ENCODE measurements at regions not wholly inside any gene's neighbourhood (a gene's known extent, or its start where the extent isn't known, plus 50 kb on each side); places are given as distances from the start of the nearest gene placed in this dataset.

DNA sequence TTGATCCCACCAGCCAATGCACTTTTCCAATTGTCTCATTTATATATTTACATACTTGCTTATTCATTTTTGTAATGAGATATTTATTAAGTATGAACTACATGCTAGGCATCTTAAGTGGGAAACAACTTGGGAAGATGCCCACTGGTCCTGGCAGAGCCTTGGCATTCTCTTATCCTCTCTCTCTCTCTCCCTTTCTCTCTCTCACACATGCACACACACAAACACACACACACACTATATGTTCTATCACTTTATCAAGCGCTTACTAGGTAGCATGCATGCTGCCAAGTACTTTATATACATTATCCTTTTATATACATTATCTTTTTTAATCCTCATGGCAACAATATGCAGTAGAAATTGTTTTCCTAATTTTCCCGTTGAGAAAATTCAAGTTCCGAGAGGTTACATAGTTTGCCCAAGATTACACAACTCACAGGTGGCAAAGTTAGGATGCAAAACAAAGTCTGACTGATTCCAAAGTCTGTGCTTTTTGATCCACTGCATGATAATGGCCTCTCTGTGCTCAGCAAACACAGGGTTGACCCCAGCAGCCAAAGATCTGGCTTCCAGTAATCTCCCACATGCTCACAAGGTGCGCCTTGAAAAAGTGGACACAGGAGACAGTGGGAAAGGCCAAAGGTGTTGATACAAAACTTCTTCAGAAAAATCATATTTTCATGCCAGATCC lies 173.1 kb upstream of the KLF3 start (continued):
- TF ChIP-seq, protein P1, sequence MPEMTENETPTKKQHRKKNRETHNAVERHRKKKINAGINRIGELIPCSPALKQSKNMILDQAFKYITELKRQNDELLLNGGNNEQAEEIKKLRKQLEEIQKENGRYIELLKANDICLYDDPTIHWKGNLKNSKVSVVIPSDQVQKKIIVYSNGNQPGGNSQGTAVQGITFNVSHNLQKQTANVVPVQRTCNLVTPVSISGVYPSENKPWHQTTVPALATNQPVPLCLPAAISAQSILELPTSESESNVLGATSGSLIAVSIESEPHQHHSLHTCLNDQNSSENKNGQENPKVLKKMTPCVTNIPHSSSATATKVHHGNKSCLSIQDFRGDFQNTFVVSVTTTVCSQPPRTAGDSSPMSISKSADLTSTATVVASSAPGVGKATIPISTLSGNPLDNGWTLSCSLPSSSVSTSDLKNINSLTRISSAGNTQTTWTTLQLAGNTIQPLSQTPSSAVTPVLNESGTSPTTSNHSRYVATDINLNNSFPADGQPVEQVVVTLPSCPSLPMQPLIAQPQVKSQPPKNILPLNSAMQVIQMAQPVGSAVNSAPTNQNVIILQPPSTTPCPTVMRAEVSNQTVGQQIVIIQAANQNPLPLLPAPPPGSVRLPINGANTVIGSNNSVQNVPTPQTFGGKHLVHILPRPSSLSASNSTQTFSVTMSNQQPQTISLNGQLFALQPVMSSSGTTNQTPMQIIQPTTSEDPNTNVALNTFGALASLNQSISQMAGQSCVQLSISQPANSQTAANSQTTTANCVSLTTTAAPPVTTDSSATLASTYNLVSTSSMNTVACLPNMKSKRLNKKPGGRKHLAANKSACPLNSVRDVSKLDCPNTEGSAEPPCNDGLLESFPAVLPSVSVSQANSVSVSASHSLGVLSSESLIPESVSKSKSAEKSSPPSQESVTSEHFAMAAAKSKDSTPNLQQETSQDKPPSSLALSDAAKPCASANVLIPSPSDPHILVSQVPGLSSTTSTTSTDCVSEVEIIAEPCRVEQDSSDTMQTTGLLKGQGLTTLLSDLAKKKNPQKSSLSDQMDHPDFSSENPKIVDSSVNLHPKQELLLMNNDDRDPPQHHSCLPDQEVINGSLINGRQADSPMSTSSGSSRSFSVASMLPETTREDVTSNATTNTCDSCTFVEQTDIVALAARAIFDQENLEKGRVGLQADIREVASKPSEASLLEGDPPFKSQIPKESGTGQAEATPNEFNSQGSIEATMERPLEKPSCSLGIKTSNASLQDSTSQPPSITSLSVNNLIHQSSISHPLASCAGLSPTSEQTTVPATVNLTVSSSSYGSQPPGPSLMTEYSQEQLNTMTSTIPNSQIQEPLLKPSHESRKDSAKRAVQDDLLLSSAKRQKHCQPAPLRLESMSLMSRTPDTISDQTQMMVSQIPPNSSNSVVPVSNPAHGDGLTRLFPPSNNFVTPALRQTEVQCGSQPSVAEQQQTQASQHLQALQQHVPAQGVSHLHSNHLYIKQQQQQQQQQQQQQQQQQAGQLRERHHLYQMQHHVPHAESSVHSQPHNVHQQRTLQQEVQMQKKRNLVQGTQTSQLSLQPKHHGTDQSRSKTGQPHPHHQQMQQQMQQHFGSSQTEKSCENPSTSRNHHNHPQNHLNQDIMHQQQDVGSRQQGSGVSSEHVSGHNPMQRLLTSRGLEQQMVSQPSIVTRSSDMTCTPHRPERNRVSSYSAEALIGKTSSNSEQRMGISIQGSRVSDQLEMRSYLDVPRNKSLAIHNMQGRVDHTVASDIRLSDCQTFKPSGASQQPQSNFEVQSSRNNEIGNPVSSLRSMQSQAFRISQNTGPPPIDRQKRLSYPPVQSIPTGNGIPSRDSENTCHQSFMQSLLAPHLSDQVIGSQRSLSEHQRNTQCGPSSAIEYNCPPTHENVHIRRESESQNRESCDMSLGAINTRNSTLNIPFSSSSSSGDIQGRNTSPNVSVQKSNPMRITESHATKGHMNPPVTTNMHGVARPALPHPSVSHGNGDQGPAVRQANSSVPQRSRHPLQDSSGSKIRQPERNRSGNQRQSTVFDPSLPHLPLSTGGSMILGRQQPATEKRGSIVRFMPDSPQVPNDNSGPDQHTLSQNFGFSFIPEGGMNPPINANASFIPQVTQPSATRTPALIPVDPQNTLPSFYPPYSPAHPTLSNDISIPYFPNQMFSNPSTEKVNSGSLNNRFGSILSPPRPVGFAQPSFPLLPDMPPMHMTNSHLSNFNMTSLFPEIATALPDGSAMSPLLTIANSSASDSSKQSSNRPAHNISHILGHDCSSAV (CRISPR knock-in tag; IDR thresholded peaks at IDR 0.05; ENCODE audit: borderline replicate concordance), result no peak
- no peak for TF ChIP-seq MNT (IDR thresholded peaks at IDR 0.05)
- no peak for TF ChIP-seq ZNF138 (CRISPR knock-in tag; IDR thresholded peaks at IDR 0.05; ENCODE audit: low read depth)
- TF ChIP-seq ZNF598 (CRISPR knock-in tag; IDR thresholded peaks at IDR 0.05; ENCODE audit: borderline replicate concordance), result no peak
- peak; percentile 61; the same call in 1 of the 2 replicates for TF ChIP-seq YEATS4 (CRISPR knock-in tag; IDR thresholded peaks at IDR 0.05; ENCODE audit: borderline replicate concordance)
- TF ChIP-seq ZNF326 (CRISPR knock-in tag; IDR thresholded peaks at IDR 0.05; ENCODE audit: borderline replicate concordance), result no peak
- no peak for TF ChIP-seq AKNA (CRISPR knock-in tag; IDR thresholded peaks at IDR 0.05; ENCODE audit: borderline replicate concordance)
- no peak for TF ChIP-seq ZNF546 (CRISPR knock-in tag; conservative IDR thresholded peaks at IDR 0.05)
- 0 out of 2 replicates have a peak, but pooled peaks have one; percentile 31 for TF ChIP-seq ZNF383 (CRISPR knock-in tag; IDR thresholded peaks at IDR 0.05; ENCODE audit: borderline replicate concordance)
- TF ChIP-seq KDM6A (CRISPR knock-in tag; IDR thresholded peaks at IDR 0.05; ENCODE audit: low read depth), result peak; percentile 49; the same call in 1 of the 2 replicates
- no peak for TF ChIP-seq ZNF547 (CRISPR knock-in tag; IDR thresholded peaks at IDR 0.05)
- TF ChIP-seq ZNF75D (CRISPR knock-in tag; IDR thresholded peaks at IDR 0.05; ENCODE audit: borderline replicate concordance), result no peak
